H1 (cell line): ENCODE measurements at regions not wholly inside any gene's neighbourhood (a gene's known extent, or its start where the extent isn't known, plus 50 kb on each side); places are given as distances from the start of the nearest gene placed in this dataset.

Experiments
- GABPA ChIP-seq: IDR thresholded peaks from 2 replicates; pipeline ENCODE4 v1.6.1; 2011; ENCODE audit warnings: mild to moderate bottlenecking, low read length, moderate library complexity, borderline replicate concordance; ENCODE audit not compliant: insufficient read depth
- HDAC2 ChIP-seq, 2 experiments: fragments of 300-600 bp in 1 of 2; sonication (generic) in 1 of 2; IDR thresholded peaks; 2 replicates each; pipeline ENCODE4 v1.6.1; 2011 to 2012; ENCODE audit warnings: low read depth in 2 of 2, low read length in 2 of 2, mild to moderate bottlenecking in 2 of 2, moderate library complexity in 2 of 2, borderline replicate concordance in 1 of 2, inconsistent platforms in 1 of 2
- POLR2A ChIP-seq, 2 experiments: IDR thresholded peaks; 1 replicate in 1 of 2; 2 replicates in 1 of 2; pipeline ENCODE4 v1.6.1; 2011; ENCODE audit warnings: low read depth in 2 of 2, low read length in 2 of 2, mild to moderate bottlenecking in 2 of 2; ENCODE audit errors: control extremely low read depth in 1 of 2
- POLR2AphosphoS5 ChIP-seq: IDR thresholded peaks from 2 replicates; pipeline ENCODE4 v1.6.1; 2011; ENCODE audit warnings: low read depth, low read length
- YY1 ChIP-seq: IDR thresholded peaks from 2 replicates; pipeline ENCODE4 v1.6.1; 2011; ENCODE audit warnings: low read depth, mild to moderate bottlenecking, low read length
- TF ChIP-seq, protein P1 (sequence below), 3 experiments: IDR thresholded peaks; 1 replicate in 2 of 3; 2 replicates in 1 of 3; pipeline versions ENCODE4 v1.5.1 to v1.6.1; 2011; ENCODE audit warnings: low read length in 3 of 3, mild to moderate bottlenecking in 3 of 3, inconsistent platforms in 2 of 3, low read depth in 1 of 3, moderate library complexity in 1 of 3; ENCODE audit not compliant: insufficient read depth in 1 of 3; ENCODE audit errors: control extremely low read depth in 1 of 3

DNA sequence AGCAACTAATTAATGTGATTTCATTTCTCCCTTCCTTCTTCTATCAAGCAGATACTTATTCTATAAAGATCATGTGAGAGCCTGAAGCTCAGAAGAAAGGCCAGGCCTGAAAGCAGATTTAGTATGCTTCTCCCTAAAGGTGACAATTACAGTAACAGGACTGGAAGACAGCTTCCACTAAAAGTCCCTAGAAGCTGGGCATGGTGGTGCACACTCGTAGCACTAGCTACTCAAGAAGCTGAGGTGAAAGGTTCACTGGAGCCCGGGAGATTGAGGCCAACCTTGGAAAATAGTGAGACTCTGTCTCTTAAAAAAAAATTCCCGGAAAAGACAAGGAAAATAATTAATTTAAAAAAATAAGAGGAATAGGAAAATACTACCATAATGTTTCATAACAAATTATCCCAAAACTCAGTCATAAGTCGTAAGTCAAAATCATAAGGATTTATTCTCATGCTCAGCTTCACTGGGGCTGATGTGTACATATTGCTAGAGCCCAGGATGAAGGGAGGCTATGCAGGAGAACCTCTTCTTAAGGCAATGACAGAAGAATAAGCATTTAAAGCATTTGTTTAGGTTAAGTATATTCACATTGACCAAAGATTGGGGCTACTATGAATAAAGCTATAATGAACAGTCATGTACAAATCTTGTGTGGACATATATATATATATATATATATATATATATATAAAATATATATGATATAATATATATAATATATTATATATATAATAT, 210.8 kb upstream of the SMARCA2 start:
- TF ChIP-seq HDAC2 (IDR thresholded peaks at IDR 0.05; ENCODE audit: borderline replicate concordance in 1 of 2, low read depth in 2 of 2, low read length in 2 of 2) (no peak), GABPA (no peak), POLR2A (IDR thresholded peaks at IDR 0.05; ENCODE audit: control extremely low read depth in 1 of 2, low read depth in 2 of 2, low read length in 2 of 2) (no peak), YY1 (no peak), POLR2AphosphoS5 (no peak)
- TF ChIP-seq, protein P1, sequence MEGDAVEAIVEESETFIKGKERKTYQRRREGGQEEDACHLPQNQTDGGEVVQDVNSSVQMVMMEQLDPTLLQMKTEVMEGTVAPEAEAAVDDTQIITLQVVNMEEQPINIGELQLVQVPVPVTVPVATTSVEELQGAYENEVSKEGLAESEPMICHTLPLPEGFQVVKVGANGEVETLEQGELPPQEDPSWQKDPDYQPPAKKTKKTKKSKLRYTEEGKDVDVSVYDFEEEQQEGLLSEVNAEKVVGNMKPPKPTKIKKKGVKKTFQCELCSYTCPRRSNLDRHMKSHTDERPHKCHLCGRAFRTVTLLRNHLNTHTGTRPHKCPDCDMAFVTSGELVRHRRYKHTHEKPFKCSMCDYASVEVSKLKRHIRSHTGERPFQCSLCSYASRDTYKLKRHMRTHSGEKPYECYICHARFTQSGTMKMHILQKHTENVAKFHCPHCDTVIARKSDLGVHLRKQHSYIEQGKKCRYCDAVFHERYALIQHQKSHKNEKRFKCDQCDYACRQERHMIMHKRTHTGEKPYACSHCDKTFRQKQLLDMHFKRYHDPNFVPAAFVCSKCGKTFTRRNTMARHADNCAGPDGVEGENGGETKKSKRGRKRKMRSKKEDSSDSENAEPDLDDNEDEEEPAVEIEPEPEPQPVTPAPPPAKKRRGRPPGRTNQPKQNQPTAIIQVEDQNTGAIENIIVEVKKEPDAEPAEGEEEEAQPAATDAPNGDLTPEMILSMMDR (IDR thresholded peaks at IDR 0.05; ENCODE audit: control extremely low read depth in 1 of 3, insufficient read depth in 1 of 3, low read depth in 1 of 3, low read length in 3 of 3): no peak
